KOPT-K1 (cell line): ENCODE measurements at regions not wholly inside any gene's neighbourhood (a gene's known extent, or its start where the extent isn't known, plus 50 kb on each side); places are given as distances from the start of the nearest gene placed in this dataset.

Source experiments
- H3K27ac ChIP-seq: fragments of 200-600 bp; sonication (generic); 2 replicates; pipeline ENCODE4 v1.5.1; 2016; ENCODE audit warnings: antibody characterized with exemption, mild to moderate bottlenecking, low read depth, low read length; ENCODE audit not compliant: poor library complexity, severe bottlenecking
- H3K36me3 ChIP-seq: fragments of 200-600 bp; sonication (generic); 2 replicates; pipeline ENCODE4 v1.5.1; 2017; ENCODE audit warnings: antibody characterized with exemption, mild to moderate bottlenecking, low read length, moderate library complexity; ENCODE audit not compliant: insufficient read depth
- H3K9me3 ChIP-seq: fragments of 200-600 bp; sonication (generic); 2 replicates; pipeline ENCODE4 v1.5.1; 2017; ENCODE audit warnings: antibody characterized with exemption, low read length, mild to moderate bottlenecking; ENCODE audit not compliant: insufficient read depth, poor library complexity, severe bottlenecking

- H3K27ac ChIP-seq, result no peak overlapping the region
- peaks cover 4% of the 10 kb centered on the region for H3K9me3 ChIP-seq
- no peaks in the 10 kb centered on the region for H3K36me3 ChIP-seq
Observed at GRCh38 chr14:56505361-56505760, 74.2 kb upstream of the TMEM260 start.

GRCh38 chr14:56512521-56512920, 67.1 kb upstream of the TMEM260 start:
- Histone ChIP-seq H3K27ac (no peak overlapping the region), H3K9me3 (no peaks in the 10 kb centered on the region), H3K36me3 (no peaks in the 10 kb centered on the region)

DNA sequence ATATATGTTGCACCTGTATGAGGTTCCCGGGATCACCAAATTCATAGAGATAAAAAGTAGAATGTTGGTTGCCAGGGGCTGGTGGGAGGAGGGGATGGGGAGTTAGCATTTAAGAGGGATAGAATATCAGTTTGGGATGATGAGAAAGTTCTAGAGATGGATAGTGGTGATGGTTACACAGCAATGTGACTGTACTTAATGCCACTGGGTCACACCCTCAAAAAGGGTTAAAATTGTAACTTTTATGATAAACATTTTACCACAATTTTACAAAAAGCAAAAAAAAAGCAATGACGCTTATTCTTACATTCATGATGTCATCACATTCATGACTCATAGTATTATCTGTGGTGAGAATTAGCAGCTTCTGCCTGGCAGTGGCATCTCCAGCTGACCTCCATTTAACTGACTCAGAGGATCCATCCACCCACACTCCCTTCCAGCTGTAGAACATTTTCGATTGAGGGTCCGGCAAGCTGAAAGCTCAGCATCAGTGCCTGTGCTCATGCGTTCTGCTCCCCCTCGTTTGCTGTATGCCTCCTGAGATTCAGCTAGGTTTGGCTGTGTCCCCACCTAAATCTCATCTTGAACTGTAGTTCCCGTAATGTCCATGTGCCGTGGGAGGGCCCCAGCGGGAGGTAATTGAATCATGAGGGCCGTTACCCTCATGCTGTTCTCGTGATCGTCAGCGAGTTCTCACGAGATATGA, 64.8 kb upstream of the TMEM260 start:
- Histone ChIP-seq H3K36me3 (no peaks in the 10 kb centered on the region), H3K27ac (no peak overlapping the region), H3K9me3 (no peaks in the 10 kb centered on the region)

GRCh38 chr14:56515739-56516138, 63.9 kb upstream of the TMEM260 start:
- no peaks in the 10 kb centered on the region for H3K9me3 ChIP-seq
- H3K36me3 ChIP-seq, result no peaks in the 10 kb centered on the region
- no peak overlapping the region for H3K27ac ChIP-seq

DNA sequence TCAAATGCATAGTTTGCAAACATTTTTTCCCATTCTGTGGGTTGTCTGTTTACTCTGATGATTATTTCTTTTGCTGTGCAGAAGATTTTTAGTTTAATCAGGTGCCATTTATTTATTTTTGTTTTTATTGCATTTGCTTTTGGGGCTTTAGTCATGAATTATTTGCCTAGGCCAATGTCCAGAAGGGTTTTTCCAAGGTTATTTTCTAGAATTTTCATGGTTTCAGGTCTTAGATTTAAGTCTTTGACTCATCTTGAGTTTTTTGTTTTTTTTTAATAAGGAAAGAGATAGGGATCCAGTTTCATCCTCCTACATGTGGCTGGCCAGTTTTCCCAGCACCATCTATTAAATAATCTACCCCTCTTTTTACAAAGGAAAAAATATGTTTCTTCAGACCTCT, 57.2 kb upstream of the TMEM260 start:
- Histone ChIP-seq H3K9me3 (no peaks in the 10 kb centered on the region), H3K36me3 (no peaks in the 10 kb centered on the region), H3K27ac (no peak overlapping the region)

GRCh38 chr14:56524971-56525677, 54.5 kb upstream of the TMEM260 start:
- Histone ChIP-seq H3K36me3 (no peaks in the 10 kb centered on the region), H3K9me3 (no peaks in the 10 kb centered on the region), H3K27ac (no peak overlapping the region)

GRCh38 chr14:56528927-56529326, 50.7 kb upstream of the TMEM260 start:
- Histone ChIP-seq H3K27ac (no peak overlapping the region), H3K9me3 (no peaks in the 10 kb centered on the region)

More at GRCh38 chr14:56528927-56529326, 50.7 kb upstream of the TMEM260 start:
- no peaks in the 10 kb centered on the region for H3K36me3 ChIP-seq
